ENCODE measurements at regions not wholly inside any gene's neighbourhood (a gene's known extent, or its start where the extent isn't known, plus 50 kb on each side); places are given as distances from the start of the nearest gene placed in this dataset.

GRCh38 chr4:56155432-56155831, 206.7 kb downstream of the CEP135 start:
- no peak for TF ChIP-seq EZH2 (IDR thresholded peaks at IDR 0.05; ENCODE audit: borderline replicate concordance)
- TF ChIP-seq, protein P1, sequence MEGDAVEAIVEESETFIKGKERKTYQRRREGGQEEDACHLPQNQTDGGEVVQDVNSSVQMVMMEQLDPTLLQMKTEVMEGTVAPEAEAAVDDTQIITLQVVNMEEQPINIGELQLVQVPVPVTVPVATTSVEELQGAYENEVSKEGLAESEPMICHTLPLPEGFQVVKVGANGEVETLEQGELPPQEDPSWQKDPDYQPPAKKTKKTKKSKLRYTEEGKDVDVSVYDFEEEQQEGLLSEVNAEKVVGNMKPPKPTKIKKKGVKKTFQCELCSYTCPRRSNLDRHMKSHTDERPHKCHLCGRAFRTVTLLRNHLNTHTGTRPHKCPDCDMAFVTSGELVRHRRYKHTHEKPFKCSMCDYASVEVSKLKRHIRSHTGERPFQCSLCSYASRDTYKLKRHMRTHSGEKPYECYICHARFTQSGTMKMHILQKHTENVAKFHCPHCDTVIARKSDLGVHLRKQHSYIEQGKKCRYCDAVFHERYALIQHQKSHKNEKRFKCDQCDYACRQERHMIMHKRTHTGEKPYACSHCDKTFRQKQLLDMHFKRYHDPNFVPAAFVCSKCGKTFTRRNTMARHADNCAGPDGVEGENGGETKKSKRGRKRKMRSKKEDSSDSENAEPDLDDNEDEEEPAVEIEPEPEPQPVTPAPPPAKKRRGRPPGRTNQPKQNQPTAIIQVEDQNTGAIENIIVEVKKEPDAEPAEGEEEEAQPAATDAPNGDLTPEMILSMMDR (IDR thresholded peaks at IDR 0.05; ENCODE audit: poor library complexity), result no peak
